Neural progenitor cell (in vitro differentiated cells): ENCODE measurements at regions not wholly inside any gene's neighbourhood (a gene's known extent, or its start where the extent isn't known, plus 50 kb on each side); places are given as distances from the start of the nearest gene placed in this dataset.

Source experiments
- DNase-seq: peaks from one replicate; pipeline ENCODE4 v3.0.0-alpha.2; 2016; ENCODE audit warnings: low spot score
- H2AFZ ChIP-seq: fragments of 200-600 bp; sonication (generic); replicated peaks from 2 replicates; pipeline ENCODE4 v1.6.1; 2016; ENCODE audit warnings: antibody characterized with exemption
- H3F3A ChIP-seq: fragments of 200-600 bp; sonication (generic); 2 replicates; pipeline ENCODE4 v1.6.1; 2016; ENCODE audit warnings: antibody characterized with exemption, low read depth
- H3K27ac ChIP-seq: fragments of 200-600 bp; sonication (generic); 2 replicates; pipeline ENCODE4 v1.5.1; 2016; ENCODE audit warnings: mild to moderate bottlenecking
- H3K27me3 ChIP-seq: fragments of 200-600 bp; sonication (generic); 2 replicates; pipeline ENCODE4 v1.6.1; 2016; ENCODE audit warnings: mild to moderate bottlenecking, moderate library complexity
- H3K36me3 ChIP-seq: fragments of 200-600 bp; sonication (generic); 2 replicates; pipeline ENCODE4 v1.5.1; 2016
- H3K4me1 ChIP-seq: fragments of 200-600 bp; sonication (generic); 2 replicates; pipeline ENCODE4 v1.6.1; 2016; ENCODE audit warnings: mixed run types
- H3K4me2 ChIP-seq: fragments of 200-600 bp; sonication (generic); 2 replicates; pipeline ENCODE4 v1.6.1; 2016
- H3K4me3 ChIP-seq: fragments of 200-600 bp; sonication (generic); 2 replicates; pipeline ENCODE4 v1.5.1; 2016
- H3K79me2 ChIP-seq: fragments of 200-600 bp; sonication (generic); 2 replicates; pipeline ENCODE4 v1.6.1; 2016; ENCODE audit warnings: low read depth
- H3K9ac ChIP-seq: fragments of 200-600 bp; sonication (generic); 2 replicates; pipeline ENCODE4 v1.6.1; 2016
- H3K9me3 ChIP-seq: fragments of 200-600 bp; sonication (generic); 2 replicates; pipeline ENCODE4 v1.5.1; 2016; ENCODE audit warnings: low read depth
- H4K20me1 ChIP-seq: fragments of 200-600 bp; sonication (generic); 2 replicates; pipeline ENCODE4 v1.6.1; 2016; ENCODE audit warnings: low read depth
- H3K27ac Mint-ChIP-seq: 3 replicates; pipeline ENCODE4 v1.8.0; 2021; ENCODE audit warnings: mixed read lengths
- H3K27me3 Mint-ChIP-seq: 2 replicates; pipeline ENCODE4 v1.8.0; 2022; ENCODE audit warnings: low read depth, mild to moderate bottlenecking, inconsistent platforms, moderate library complexity, mixed read lengths; ENCODE audit not compliant: insufficient read depth
- H3K36me3 Mint-ChIP-seq: 3 replicates; pipeline ENCODE4 v1.8.0; 2021; ENCODE audit warnings: mixed read lengths
- H3K4me1 Mint-ChIP-seq: 3 replicates; pipeline ENCODE4 v1.8.0; 2021; ENCODE audit warnings: mixed read lengths
- H3K4me3 Mint-ChIP-seq: 3 replicates; pipeline ENCODE4 v1.8.0; 2021; ENCODE audit warnings: mild to moderate bottlenecking, moderate library complexity, mixed read lengths
- H3K9me3 Mint-ChIP-seq: 3 replicates; pipeline ENCODE4 v1.8.0; 2020; ENCODE audit warnings: mixed read lengths
- EZH2 ChIP-seq: fragments of 200-600 bp; sonication (generic); IDR thresholded peaks from 2 replicates; pipeline ENCODE4 v1.6.1; 2017; ENCODE audit warnings: antibody characterized with exemption, mild to moderate bottlenecking, moderate library complexity
- EZH2phosphoT487 ChIP-seq: fragments of 200-600 bp; sonication (generic); IDR thresholded peaks from 2 replicates; pipeline ENCODE4 v1.6.1; 2017; ENCODE audit warnings: antibody characterized with exemption
- TF ChIP-seq, protein P1 (sequence below): fragments of 200-600 bp; sonication (generic); IDR thresholded peaks from 2 replicates; pipeline ENCODE4 v1.5.1; 2017; ENCODE audit warnings: antibody characterized with exemption, mild to moderate bottlenecking

DNA sequence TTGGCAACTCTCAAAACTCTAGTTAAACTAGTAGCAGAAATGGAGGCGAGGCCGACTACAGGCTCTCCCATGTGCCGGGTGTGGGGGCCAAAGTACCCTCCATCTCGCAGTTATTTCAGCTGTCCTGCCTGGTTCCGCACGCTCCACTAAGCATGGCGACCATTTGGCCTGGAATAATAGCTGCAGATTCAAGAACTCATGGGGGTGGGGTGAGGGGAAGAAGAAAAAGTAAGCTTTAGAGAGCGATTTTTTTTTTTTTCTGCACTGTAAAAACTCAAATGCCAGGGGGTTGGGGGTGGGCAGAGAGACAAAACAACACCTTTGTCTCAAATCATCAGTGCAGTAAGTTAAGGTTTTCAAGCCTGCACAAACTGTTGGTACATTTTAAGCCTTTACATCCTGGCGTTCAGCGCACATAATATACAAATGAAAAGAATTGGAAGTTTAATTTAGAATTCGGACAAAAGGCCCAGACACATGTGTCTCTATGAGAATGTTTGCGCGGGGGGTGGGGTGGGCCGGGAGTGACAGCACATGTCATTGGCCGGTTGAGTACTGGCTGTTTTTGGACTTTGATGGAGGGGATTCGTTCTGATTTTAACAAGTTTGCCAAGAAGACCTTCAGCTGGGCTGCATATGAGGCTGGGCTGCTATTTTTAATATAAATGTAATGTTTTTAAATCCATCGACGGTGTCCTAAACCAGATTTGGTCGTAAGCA lies 694.7 kb upstream of the SALL1 start:
- Mint-ChIP-seq H3K4me1 (peaks cover 42% of the 10 kb centered on the region), H3K27ac (peak overlapping the region; percentile 46), H3K4me3 (no peak overlapping the region), H3K27me3 (peaks cover 2% of the 10 kb centered on the region), H3K9me3 (peaks cover under 1% of the 10 kb centered on the region), H3K36me3 (no peaks in the 10 kb centered on the region)
- no peaks in the 10 kb centered on the region for H3K9me3 ChIP-seq
- no peaks in the 10 kb centered on the region for H3K79me2 ChIP-seq
- H3K27me3 ChIP-seq = no peaks in the 10 kb centered on the region
- H4K20me1 ChIP-seq = no peaks in the 10 kb centered on the region
- peaks cover 36% of the 10 kb centered on the region for H3K4me1 ChIP-seq
- peaks cover 9% of the 10 kb centered on the region for H3F3A ChIP-seq
- no peak overlapping the region for H3K4me3 ChIP-seq
- peak overlapping the region; percentile 63 for H3K4me2 ChIP-seq
- TF ChIP-seq EZH2phosphoT487 (no peak), EZH2 (no peak)
- TF ChIP-seq, protein P1, sequence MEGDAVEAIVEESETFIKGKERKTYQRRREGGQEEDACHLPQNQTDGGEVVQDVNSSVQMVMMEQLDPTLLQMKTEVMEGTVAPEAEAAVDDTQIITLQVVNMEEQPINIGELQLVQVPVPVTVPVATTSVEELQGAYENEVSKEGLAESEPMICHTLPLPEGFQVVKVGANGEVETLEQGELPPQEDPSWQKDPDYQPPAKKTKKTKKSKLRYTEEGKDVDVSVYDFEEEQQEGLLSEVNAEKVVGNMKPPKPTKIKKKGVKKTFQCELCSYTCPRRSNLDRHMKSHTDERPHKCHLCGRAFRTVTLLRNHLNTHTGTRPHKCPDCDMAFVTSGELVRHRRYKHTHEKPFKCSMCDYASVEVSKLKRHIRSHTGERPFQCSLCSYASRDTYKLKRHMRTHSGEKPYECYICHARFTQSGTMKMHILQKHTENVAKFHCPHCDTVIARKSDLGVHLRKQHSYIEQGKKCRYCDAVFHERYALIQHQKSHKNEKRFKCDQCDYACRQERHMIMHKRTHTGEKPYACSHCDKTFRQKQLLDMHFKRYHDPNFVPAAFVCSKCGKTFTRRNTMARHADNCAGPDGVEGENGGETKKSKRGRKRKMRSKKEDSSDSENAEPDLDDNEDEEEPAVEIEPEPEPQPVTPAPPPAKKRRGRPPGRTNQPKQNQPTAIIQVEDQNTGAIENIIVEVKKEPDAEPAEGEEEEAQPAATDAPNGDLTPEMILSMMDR = no peak
- H3K36me3 ChIP-seq = no peaks in the 10 kb centered on the region
- peak; percentile 41 for DNase-seq
- H3K27ac ChIP-seq = no peak overlapping the region
- H2AFZ ChIP-seq = peak overlapping the region; percentile 47
- no peak overlapping the region for H3K9ac ChIP-seq

DNA sequence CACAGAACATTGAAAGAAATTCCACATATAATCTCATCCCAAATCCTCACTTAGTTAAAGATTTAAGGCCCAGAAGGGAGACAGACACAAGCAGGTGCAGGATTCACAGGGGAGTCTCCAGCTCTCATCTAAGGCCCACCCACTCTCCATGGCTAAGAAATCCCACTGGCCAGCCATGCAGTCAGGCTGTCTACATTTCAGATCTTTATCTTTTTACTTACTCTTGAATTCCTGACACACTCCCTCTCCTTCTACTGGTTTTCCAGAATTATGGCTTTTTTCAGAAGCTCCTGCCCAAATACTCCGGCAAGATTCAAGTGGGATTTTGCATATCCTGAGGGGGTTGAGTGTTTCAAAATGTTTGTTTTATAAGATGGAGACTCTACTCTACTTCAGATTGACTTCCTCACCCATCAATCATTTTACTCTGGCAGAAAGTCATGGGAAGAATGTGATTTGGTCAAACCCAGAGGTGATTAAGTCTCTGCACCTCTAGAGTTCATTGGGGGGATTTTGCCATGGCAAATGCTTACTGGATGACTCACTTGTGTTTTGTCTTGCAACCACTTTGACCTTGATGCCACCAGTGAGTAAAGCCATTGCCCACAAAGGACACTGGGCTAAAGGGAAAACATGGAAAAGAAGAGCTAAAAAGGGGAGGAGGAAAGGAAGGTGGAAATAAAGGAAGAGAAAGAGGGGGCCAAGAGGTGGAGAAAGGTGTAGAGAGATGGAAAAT lies 688.8 kb upstream of the SALL1 start:
- Histone ChIP-seq H3K9ac (no peak overlapping the region), H3K4me3 (no peak overlapping the region), H3K27me3 (no peaks in the 10 kb centered on the region), H3F3A (no peaks in the 10 kb centered on the region), H3K4me1 (no peaks in the 10 kb centered on the region), H3K4me2 (no peak overlapping the region), H3K79me2 (no peaks in the 10 kb centered on the region), H3K9me3 (no peaks in the 10 kb centered on the region), H3K36me3 (no peaks in the 10 kb centered on the region), H3K27ac (no peak overlapping the region), H2AFZ (no peak overlapping the region), H4K20me1 (no peaks in the 10 kb centered on the region)
- Mint-ChIP-seq H3K27ac (no peak overlapping the region), H3K4me1 (peaks cover 8% of the 10 kb centered on the region), H3K27me3 (peaks cover 2% of the 10 kb centered on the region), H3K36me3 (no peaks in the 10 kb centered on the region), H3K4me3 (no peak overlapping the region), H3K9me3 (peaks cover 4% of the 10 kb centered on the region)
- no peak for TF ChIP-seq EZH2
- TF ChIP-seq, protein P1 = no peak
- TF ChIP-seq EZH2phosphoT487 = no peak
- no peak for DNase-seq

- H3K27ac ChIP-seq = no peak overlapping the region
Observed at GRCh38 chr16:51834794-51835193, 683.7 kb upstream of the SALL1 start.

GRCh38 chr16:51834133-51834532 lies 683.1 kb upstream of the SALL1 start:
- Histone ChIP-seq H2AFZ (no peak overlapping the region), H3K9me3 (no peaks in the 10 kb centered on the region), H3K4me3 (no peak overlapping the region), H3K4me2 (no peak overlapping the region), H3F3A (no peaks in the 10 kb centered on the region), H4K20me1 (no peaks in the 10 kb centered on the region), H3K79me2 (no peaks in the 10 kb centered on the region), H3K4me1 (no peaks in the 10 kb centered on the region), H3K36me3 (no peaks in the 10 kb centered on the region), H3K27me3 (no peaks in the 10 kb centered on the region), H3K27ac (no peak overlapping the region), H3K9ac (no peak overlapping the region)
- Mint-ChIP-seq H3K27ac (no peak overlapping the region), H3K9me3 (peaks cover 4% of the 10 kb centered on the region), H3K27me3 (no peaks in the 10 kb centered on the region), H3K4me3 (no peak overlapping the region), H3K4me1 (peaks cover 4% of the 10 kb centered on the region), H3K36me3 (no peaks in the 10 kb centered on the region)
- TF ChIP-seq, protein P1 = no peak
- TF ChIP-seq EZH2phosphoT487 (no peak), EZH2 (no peak)
- DNase-seq = no peak

More at GRCh38 chr16:51834794-51835193, 683.7 kb upstream of the SALL1 start:
- no peak overlapping the region for H3K4me3 Mint-ChIP-seq
- Histone ChIP-seq H3K9ac (no peak overlapping the region), H3K4me1 (no peaks in the 10 kb centered on the region), H3K27me3 (no peaks in the 10 kb centered on the region), H3K9me3 (no peaks in the 10 kb centered on the region), H3F3A (no peaks in the 10 kb centered on the region), H3K79me2 (no peaks in the 10 kb centered on the region), H2AFZ (no peak overlapping the region), H4K20me1 (no peaks in the 10 kb centered on the region), H3K36me3 (no peaks in the 10 kb centered on the region), H3K4me3 (no peak overlapping the region), H3K4me2 (no peak overlapping the region)
- no peak for TF ChIP-seq EZH2phosphoT487
- H3K36me3 Mint-ChIP-seq = no peaks in the 10 kb centered on the region
- peaks cover 4% of the 10 kb centered on the region for H3K4me1 Mint-ChIP-seq
- peaks cover 4% of the 10 kb centered on the region for H3K9me3 Mint-ChIP-seq
- DNase-seq = no peak
- no peaks in the 10 kb centered on the region for H3K27me3 Mint-ChIP-seq
- H3K27ac Mint-ChIP-seq = no peak overlapping the region
